ENCODE measurements at regions not wholly inside any gene's neighbourhood (a gene's known extent, or its start where the extent isn't known, plus 50 kb on each side); places are given as distances from the start of the nearest gene placed in this dataset.

GRCh38 chr11:80613655-80614054 is 1172.8 kb upstream of the TENM4 start:
- H3K36me3 Mint-ChIP-seq (ENCODE audit: insufficient read depth in 1 of 3, low read depth in 3 of 3), result no peaks in the 10 kb centered on the region; a peak in 1 of 7 replicates
- Histone ChIP-seq H3K18ac (ENCODE audit: insufficient read length, low read depth, low read length) (no peak overlapping the region), H2BK5ac (ENCODE audit: insufficient read length, low read length) (no peak overlapping the region), H4K8ac (replicated peaks; ENCODE audit: insufficient read length, low read depth, low read length) (no peak overlapping the region), H3K23ac (ENCODE audit: insufficient read length, low read depth, low read length) (no peak overlapping the region), H3K4ac (ENCODE audit: low read depth, low read length) (no peak overlapping the region), H4K91ac (ENCODE audit: insufficient read length, low read depth, low read length) (no peak overlapping the region), H2AFZ (ENCODE audit: low read length) (no peak overlapping the region), H3K27me3 (ENCODE audit: insufficient read depth, low read length) (no peaks in the 10 kb centered on the region), H3K4me1 (ENCODE audit: insufficient read depth, low read length) (no peaks in the 10 kb centered on the region), H3K23me2 (ENCODE audit: insufficient read length, low read depth, low read length, poor library complexity, severe bottlenecking) (no peaks in the 10 kb centered on the region), H2AK5ac (ENCODE audit: insufficient read length, low read length) (no peak overlapping the region), H3K14ac (ENCODE audit: insufficient read depth, low read length) (no peak overlapping the region), H2BK15ac (ENCODE audit: low read depth, low read length) (no peak overlapping the region), H3K79me1 (ENCODE audit: insufficient read depth, low read depth, low read length, poor library complexity, severe bottlenecking) (no peaks in the 10 kb centered on the region), H3K79me2 (ENCODE audit: insufficient read depth, low read length) (no peaks in the 10 kb centered on the region), H4K20me1 (ENCODE audit: control insufficient read depth, insufficient read depth, insufficient read length) (no peaks in the 10 kb centered on the region), H3K9me3 (ENCODE audit: control insufficient read depth, low read depth, low read length) (no peaks in the 10 kb centered on the region), H2BK20ac (ENCODE audit: low read depth, low read length, poor library complexity, severe bottlenecking) (no peak overlapping the region), H2BK120ac (ENCODE audit: low read depth, low read length, poor library complexity, severe bottlenecking) (no peak overlapping the region), H2BK12ac (ENCODE audit: insufficient read length, low read depth, low read length) (no peak overlapping the region), H3T11ph (ENCODE audit: low read length) (no peak overlapping the region), H3K4me2 (ENCODE audit: insufficient read depth, insufficient read length, low read length) (no peak overlapping the region), H4K5ac (ENCODE audit: insufficient read length, low read depth, low read length) (no peak overlapping the region), H3K9ac (ENCODE audit: extremely low read depth, insufficient read length, low read length) (no peak overlapping the region), H3K27ac (ENCODE audit: insufficient read length, low read depth, low read length) (no peak overlapping the region), H3K56ac (ENCODE audit: insufficient read length, low read depth, low read length) (no peak overlapping the region)
- H3K4me3 Mint-ChIP-seq, result no peak overlapping the region
- H3K27me3 Mint-ChIP-seq (ENCODE audit: low read depth), result no peaks in the 10 kb centered on the region; the same call in 1 of the 2 replicates
- H3K9me3 Mint-ChIP-seq, result no peaks in the 10 kb centered on the region; a peak in 1 of 5 replicates
- WGBS (ENCODE audit: extremely low coverage, insufficient read length, low lambda C conversion rate), result no CpG with 5 or more reads among the region's 2 CpGs
- TF ChIP-seq, protein P1, sequence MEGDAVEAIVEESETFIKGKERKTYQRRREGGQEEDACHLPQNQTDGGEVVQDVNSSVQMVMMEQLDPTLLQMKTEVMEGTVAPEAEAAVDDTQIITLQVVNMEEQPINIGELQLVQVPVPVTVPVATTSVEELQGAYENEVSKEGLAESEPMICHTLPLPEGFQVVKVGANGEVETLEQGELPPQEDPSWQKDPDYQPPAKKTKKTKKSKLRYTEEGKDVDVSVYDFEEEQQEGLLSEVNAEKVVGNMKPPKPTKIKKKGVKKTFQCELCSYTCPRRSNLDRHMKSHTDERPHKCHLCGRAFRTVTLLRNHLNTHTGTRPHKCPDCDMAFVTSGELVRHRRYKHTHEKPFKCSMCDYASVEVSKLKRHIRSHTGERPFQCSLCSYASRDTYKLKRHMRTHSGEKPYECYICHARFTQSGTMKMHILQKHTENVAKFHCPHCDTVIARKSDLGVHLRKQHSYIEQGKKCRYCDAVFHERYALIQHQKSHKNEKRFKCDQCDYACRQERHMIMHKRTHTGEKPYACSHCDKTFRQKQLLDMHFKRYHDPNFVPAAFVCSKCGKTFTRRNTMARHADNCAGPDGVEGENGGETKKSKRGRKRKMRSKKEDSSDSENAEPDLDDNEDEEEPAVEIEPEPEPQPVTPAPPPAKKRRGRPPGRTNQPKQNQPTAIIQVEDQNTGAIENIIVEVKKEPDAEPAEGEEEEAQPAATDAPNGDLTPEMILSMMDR (conservative IDR thresholded peaks at IDR 0.05), result no peak
- no peaks in the 10 kb centered on the region for H3K4me1 Mint-ChIP-seq
- no peak overlapping the region for H3K27ac Mint-ChIP-seq
- no peak for DNase-seq

Measured in H9 (cell line).